ENCODE measurements at regions not wholly inside any gene's neighbourhood (a gene's known extent, or its start where the extent isn't known, plus 50 kb on each side); places are given as distances from the start of the nearest gene placed in this dataset.

DNA sequence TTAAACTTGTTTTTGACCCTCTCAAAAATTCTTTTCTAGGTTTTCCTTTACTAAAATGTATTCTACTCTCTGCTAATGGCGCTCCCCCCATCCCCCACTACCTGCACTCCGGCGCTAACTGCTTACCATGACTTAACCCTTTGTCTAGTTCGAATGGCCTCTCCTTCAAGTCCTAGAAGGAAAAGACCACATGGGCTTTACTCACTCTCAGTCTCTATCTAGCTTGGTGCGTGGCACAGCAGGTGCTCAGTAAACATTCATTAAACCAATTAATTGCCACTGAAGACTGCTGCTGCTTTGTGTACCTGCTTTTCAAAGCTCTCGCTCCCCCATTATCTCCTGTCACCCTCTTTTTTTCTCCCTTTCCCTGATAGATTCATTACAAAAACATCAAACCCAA, 457.7 kb upstream of the THRB start:
- no peak for TF ChIP-seq POLR2A (IDR thresholded peaks at IDR 0.05)
- TF ChIP-seq, protein P1, sequence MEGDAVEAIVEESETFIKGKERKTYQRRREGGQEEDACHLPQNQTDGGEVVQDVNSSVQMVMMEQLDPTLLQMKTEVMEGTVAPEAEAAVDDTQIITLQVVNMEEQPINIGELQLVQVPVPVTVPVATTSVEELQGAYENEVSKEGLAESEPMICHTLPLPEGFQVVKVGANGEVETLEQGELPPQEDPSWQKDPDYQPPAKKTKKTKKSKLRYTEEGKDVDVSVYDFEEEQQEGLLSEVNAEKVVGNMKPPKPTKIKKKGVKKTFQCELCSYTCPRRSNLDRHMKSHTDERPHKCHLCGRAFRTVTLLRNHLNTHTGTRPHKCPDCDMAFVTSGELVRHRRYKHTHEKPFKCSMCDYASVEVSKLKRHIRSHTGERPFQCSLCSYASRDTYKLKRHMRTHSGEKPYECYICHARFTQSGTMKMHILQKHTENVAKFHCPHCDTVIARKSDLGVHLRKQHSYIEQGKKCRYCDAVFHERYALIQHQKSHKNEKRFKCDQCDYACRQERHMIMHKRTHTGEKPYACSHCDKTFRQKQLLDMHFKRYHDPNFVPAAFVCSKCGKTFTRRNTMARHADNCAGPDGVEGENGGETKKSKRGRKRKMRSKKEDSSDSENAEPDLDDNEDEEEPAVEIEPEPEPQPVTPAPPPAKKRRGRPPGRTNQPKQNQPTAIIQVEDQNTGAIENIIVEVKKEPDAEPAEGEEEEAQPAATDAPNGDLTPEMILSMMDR (IDR thresholded peaks at IDR 0.05), result no peak
- no peak for TF ChIP-seq EP300 (IDR thresholded peaks at IDR 0.05)
- TF ChIP-seq POLR2AphosphoS5 (IDR thresholded peaks at IDR 0.05), result no peak

Data from suprapubic skin (tissue), 4 donors.